ENCODE measurements at regions not wholly inside any gene's neighbourhood (a gene's known extent, or its start where the extent isn't known, plus 50 kb on each side); places are given as distances from the start of the nearest gene placed in this dataset.
"Not testable (repeated sequence)": the region's sequence is repeated elsewhere in the genome, so short reads cannot be mapped to it uniquely, and the experiment has no call there.

DNA sequence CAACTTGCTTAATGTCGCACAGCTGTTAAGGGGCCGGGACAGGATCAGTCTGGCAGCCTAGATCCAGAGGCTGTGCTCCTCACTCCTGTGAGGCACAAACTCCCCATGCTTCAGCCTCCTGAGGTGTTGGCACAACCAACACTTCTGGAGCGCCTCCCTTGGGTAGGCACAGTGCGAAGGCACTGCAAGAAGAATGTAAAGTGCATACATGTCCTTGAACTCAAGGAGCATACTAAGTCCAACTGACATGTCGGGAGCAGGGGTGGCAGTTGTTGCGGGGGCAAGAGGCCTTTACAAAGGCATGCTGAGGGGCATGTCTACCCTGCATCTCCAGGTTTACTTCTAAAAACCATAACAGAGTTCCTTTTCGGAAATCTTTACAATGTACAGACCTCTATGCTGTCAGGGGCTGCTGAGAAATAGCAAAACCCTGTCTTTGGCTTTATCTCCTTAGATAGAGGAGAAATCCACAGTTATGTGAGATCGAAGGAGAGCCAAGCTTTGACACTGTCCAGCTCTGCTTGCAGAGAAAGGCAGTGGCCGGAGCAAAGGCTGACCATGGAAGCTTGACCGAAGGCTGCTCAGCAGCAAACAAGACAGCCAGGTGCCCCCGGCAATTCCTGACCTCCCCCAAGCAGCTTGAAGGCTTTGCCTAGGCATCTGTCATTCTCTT lies 93.9 kb downstream of the CDC7 start:
- DNase-seq (no peak), ATAC-seq (no peak)
- Mint-ChIP-seq H3K36me3 (ENCODE audit: low read depth) (no peaks in the 10 kb centered on the region), H3K4me3 (no peak overlapping the region), H3K4me1 (peaks cover 22% of the 10 kb centered on the region), H3K27me3 (no peaks in the 10 kb centered on the region), H3K27ac (no peak overlapping the region)
- H3K9me3 ChIP-seq (ENCODE audit: control insufficient read depth, low read length, poor library complexity, severe bottlenecking) = no peaks in the 10 kb centered on the region

DNA sequence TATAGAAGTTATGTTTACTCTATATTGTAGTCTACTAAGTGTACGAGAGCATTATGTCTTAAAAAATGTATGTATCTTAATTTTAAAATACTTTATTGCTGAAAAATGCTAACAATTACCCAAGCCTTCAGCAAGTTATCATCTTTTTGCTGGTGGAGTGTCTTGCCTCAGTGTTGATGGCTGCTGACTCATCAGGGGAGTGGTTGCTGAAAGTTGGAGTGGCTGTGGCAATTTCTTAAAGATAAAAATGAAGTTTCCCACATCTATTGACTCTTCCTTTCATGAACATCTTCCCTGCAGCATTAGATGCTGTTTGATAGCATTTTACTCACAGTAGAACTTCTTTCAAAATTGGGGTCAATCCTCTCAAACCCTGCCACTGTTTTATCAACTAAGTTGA lies 95.8 kb downstream of the CDC7 start:
- no peaks in the 10 kb centered on the region for H3K9me3 ChIP-seq (ENCODE audit: control insufficient read depth, low read length, poor library complexity, severe bottlenecking)
- Mint-ChIP-seq H3K27me3 (no peaks in the 10 kb centered on the region), H3K4me1 (peaks cover 15% of the 10 kb centered on the region), H3K27ac (no peak overlapping the region), H3K4me3 (no peak overlapping the region), H3K36me3 (ENCODE audit: low read depth) (peaks cover 2% of the 10 kb centered on the region)
- ATAC-seq (no peak), DNase-seq (no peak)

DNA sequence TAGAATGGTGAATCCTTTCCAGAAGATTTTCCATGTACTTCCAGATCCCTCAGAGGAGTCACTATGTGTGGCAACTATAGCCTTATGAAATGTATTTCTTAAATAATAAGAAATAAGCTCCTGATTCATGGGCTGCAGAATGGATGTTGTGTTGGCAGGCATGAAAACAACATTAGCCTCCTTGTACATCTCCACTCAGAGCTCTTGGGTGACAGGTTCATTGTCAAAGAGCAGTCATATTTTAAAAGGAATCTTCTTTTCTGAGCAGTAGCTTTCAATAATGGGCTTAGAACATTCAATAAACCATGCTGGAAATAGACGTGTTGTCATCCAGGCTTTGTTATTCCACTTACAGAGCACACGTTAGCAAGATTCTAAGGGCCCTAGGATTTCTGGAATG lies 96.6 kb downstream of the CDC7 start:
- ATAC-seq (no peak), DNase-seq (no peak)
- H3K4me3 Mint-ChIP-seq = no peak overlapping the region
- H3K9me3 ChIP-seq (ENCODE audit: control insufficient read depth, low read length, poor library complexity, severe bottlenecking) = no peaks in the 10 kb centered on the region
- no peaks in the 10 kb centered on the region for H3K27me3 Mint-ChIP-seq
- H3K36me3 Mint-ChIP-seq (ENCODE audit: low read depth) = peaks cover 2% of the 10 kb centered on the region
- H3K4me1 Mint-ChIP-seq = peaks cover 9% of the 10 kb centered on the region
- H3K27ac Mint-ChIP-seq = no peak overlapping the region

DNA sequence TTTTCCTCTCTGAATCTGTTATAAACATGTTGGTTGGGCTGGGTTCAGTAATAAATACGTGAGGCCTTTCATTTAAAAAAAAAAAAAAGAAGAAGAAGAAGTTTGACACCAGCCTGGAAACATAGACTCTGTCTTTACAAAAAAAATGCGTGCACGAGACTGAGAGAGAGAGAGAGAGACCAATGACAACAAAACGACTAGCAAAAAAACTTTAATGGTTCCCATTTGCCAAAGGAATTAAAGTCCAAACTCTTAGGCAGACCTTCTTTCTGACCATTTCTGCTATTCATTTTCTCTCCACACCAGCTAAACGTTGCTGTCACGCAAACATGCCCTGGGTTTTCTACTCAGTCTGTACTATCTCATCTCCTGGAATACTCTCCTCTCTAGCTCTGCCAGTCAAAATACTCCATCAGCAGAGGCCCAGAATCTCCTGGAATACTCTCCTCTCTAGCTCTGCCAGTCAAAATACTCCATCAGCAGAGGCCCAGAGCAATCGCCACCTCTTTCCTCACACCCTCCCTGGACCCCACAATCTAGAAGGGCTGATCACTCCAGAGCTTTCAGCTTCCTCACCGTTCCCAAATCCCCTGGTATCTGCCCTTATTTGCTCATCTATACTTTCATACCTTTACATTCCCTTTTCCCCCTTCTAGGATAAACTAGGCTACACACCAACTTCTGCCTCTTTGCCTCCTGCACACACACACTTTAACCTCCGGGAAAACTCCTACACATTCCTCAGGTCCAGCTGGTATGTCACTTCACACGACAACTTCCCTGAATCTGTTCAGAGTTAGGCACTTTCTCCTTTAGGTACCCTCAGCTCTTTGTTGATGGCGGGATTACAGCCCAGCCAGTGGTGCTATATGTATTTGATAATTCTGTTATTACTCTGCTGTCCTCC lies 100.0 kb downstream of the CDC7 start:
- Mint-ChIP-seq H3K4me1 (peaks cover 8% of the 10 kb centered on the region), H3K27me3 (no peaks in the 10 kb centered on the region), H3K4me3 (no peak overlapping the region), H3K27ac (peak overlapping the region; percentile 3), H3K36me3 (ENCODE audit: low read depth) (peaks cover 2% of the 10 kb centered on the region)
- H3K9me3 ChIP-seq (ENCODE audit: control insufficient read depth, low read length, poor library complexity, severe bottlenecking) = no peaks in the 10 kb centered on the region
- ATAC-seq = no peak
- no peak for DNase-seq

DNA sequence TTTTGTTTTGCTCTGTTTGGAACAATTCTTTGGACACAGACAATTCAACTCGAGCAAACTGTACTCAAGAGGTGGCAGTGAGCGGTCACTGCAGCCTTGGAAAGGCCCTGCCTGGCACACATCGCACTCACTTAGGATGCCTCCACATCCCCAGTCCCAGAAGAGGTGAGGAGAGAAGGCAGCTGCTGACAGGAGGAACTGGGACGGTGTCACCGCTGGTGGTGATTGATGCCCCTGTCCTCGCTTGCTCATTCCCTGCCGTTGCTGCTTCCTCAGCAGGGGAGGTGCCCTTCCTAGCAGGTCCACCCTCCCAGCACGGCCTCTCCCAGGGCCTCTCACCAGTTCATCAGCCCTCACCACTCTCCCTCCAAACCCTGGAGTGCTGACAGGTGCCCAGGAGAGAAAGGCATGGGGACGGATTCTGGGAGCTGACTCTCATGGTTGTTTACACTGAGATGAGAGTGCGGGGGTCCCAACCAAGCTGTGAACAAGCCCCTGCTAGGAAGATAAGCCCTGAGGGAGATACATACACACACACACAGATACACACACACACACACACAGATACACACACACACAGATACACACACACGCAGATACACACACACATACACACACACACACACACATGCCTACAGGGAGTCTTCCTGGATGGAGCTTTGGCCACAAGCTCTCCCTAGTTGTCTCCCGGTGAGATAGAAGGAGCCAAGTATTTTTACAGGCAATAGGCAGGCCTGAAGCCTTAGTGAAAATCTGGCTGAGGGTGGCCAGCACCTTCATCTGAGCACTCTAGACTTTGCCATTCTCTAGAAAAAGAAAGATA lies 101.1 kb downstream of the CDC7 start:
- Mint-ChIP-seq H3K27ac (peak overlapping the region; percentile 3), H3K36me3 (ENCODE audit: low read depth) (peaks cover 2% of the 10 kb centered on the region), H3K27me3 (no peaks in the 10 kb centered on the region), H3K4me3 (no peak overlapping the region), H3K4me1 (peaks cover 10% of the 10 kb centered on the region)
- DNase-seq (no peak), ATAC-seq (no peak)
- H3K9me3 ChIP-seq (ENCODE audit: control insufficient read depth, low read length, poor library complexity, severe bottlenecking) = no peaks in the 10 kb centered on the region

DNA sequence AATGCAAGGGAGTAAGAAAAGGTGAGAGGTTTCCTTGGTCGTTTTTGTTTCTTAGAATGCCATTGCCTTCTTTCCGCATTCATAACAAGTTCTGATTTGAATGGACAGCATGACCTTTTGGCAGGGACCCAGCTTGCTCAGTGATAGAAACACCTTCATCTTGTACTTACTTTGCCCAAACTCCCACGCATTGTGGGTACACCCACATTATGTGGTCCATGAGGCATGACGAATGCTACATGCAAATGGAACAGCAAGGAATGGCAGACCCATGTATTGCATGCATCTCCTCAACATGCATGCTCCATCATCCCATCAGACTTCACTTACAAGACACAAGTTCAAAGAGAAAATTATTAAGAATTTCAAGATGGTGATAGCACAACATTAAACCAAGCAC lies 102.8 kb downstream of the CDC7 start:
- no peaks in the 10 kb centered on the region for H3K27me3 Mint-ChIP-seq
- H3K9me3 ChIP-seq (ENCODE audit: control insufficient read depth, low read length, poor library complexity, severe bottlenecking) = no peaks in the 10 kb centered on the region
- H3K4me1 Mint-ChIP-seq = peaks cover 6% of the 10 kb centered on the region
- no peak overlapping the region for H3K4me3 Mint-ChIP-seq
- ATAC-seq = no peak
- no peak for DNase-seq
- no peak overlapping the region for H3K27ac Mint-ChIP-seq
- peaks cover 2% of the 10 kb centered on the region for H3K36me3 Mint-ChIP-seq (ENCODE audit: low read depth)

DNA sequence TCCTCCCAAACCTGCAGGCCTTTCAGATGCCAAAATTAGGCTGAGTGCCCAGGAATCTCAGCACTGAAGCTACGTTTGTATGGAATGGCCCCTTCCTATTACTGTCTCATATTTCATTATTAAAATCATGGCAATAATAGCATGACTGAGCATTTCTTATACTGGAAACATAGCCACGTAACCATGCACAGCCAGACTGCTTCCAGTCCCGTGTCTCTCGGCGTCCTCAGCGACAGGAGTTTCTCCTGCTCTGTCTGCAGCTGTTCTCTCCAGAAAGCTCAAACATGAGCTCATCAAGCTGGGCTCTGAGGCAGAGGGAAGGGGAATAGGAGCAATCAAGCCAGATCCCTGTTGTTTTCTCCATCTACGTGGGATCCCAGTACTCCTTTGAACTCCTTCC lies 104.0 kb downstream of the CDC7 start:
- DNase-seq (no peak), ATAC-seq (no peak)
- Mint-ChIP-seq H3K4me3 (no peak overlapping the region), H3K27ac (no peak overlapping the region), H3K36me3 (ENCODE audit: low read depth) (peaks cover 2% of the 10 kb centered on the region), H3K27me3 (no peaks in the 10 kb centered on the region), H3K4me1 (peaks cover 6% of the 10 kb centered on the region)
- no peaks in the 10 kb centered on the region for H3K9me3 ChIP-seq (ENCODE audit: control insufficient read depth, low read length, poor library complexity, severe bottlenecking)

DNA sequence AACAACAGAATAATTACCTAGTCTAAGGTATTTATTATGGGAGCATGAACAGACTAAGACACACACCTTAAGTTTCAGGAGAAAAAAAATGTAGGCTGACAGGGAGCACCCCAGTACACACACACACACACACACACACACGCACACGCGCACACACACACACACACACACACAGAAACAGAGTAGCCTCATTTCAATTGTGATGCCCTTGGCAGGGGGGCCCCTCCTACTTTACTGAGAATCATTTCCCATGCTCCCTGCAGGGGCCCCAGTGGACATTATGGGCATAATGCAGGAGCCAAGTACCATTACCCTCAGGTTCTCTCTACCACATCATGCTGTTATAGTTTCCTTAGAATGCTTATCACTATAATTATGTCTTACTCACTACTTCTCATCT lies 104.9 kb downstream of the CDC7 start:
- no peaks in the 10 kb centered on the region for H3K9me3 ChIP-seq (ENCODE audit: control insufficient read depth, low read length, poor library complexity, severe bottlenecking)
- DNase-seq (no peak), ATAC-seq (no peak)
- Mint-ChIP-seq H3K4me3 (no peak overlapping the region), H3K27ac (no peak overlapping the region), H3K27me3 (no peaks in the 10 kb centered on the region), H3K36me3 (ENCODE audit: low read depth) (peaks cover 2% of the 10 kb centered on the region), H3K4me1 (peaks cover 6% of the 10 kb centered on the region)

DNA sequence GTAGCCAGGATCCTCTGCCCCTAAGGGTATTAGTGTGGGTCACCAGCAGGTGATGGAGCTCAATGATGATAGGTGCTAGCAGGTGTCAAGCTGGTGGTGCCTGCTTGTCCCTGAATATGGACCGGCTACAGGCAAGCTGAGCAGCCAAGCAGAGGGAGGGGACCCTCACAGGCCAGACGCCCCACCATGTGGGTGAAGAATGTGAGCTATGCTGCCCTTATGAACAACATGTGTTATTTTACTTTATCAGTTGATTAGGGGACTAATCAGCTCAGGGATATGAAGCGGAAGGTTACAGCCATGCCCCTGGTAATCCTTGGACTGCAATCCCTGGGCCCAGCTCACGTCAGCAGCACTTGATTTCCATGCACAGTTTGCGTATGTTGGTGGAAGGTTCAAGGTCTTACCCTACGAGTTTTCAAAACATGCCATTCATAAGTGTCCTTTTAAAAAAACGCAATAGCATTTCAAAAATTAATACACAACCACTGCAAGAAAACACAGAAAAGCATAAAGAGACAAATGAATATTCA lies 106.0 kb downstream of the CDC7 start:
- ATAC-seq (no peak), DNase-seq (no peak)
- Mint-ChIP-seq H3K27ac (no peak overlapping the region), H3K4me1 (peaks cover 6% of the 10 kb centered on the region), H3K36me3 (ENCODE audit: low read depth) (no peaks in the 10 kb centered on the region), H3K27me3 (no peaks in the 10 kb centered on the region), H3K4me3 (no peak overlapping the region)
- H3K9me3 ChIP-seq (ENCODE audit: control insufficient read depth, low read length, poor library complexity, severe bottlenecking) = no peaks in the 10 kb centered on the region

DNA sequence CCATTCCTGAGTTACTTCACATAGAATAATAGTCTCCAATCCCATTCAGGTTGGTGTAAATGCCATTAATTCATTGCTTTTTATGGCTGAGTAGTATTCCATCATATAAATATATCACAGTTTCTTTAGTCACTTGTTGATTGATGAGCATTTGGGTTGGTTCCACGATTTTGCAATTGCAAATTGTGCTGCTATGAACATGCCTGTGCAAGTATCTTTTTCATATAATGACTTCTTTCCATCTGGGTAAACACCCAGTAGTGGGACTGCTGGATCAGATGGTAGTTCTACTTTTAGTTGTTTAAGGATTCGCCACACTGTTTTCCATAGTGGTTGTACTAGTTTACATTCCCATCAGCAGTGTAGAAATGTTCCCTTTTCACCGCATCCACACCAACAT lies 107.0 kb downstream of the CDC7 start:
- not testable (repeated sequence) for H3K9me3 ChIP-seq (ENCODE audit: control insufficient read depth, low read length, poor library complexity, severe bottlenecking); H3K4me1 Mint-ChIP-seq; H3K4me3 Mint-ChIP-seq; H3K27ac Mint-ChIP-seq; H3K27me3 Mint-ChIP-seq; DNase-seq; H3K36me3 Mint-ChIP-seq (ENCODE audit: low read depth); ATAC-seq

DNA sequence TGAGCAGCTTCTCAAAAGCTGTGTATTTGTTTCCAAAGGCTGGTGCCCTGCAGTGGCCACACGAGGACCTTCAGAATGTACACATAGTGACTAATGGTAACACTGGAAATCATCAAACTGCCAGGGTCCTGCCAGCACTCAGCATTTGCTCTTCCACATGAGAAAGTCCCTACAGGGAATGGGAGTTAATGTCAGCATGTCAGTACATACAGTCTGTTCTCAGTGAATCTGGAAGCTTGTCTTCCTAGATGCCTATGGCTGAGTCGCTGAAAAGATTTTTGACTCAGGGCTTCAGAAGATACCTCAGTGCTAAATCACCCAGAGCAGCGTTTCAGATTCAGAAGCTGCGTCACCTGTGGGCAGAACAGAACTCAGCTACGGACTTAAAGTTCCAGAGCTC lies 108.2 kb downstream of the CDC7 start:
- H3K4me3 Mint-ChIP-seq = no peak overlapping the region
- DNase-seq (no peak), ATAC-seq (no peak)
- peaks cover 6% of the 10 kb centered on the region for H3K4me1 Mint-ChIP-seq
- no peak overlapping the region for H3K27ac Mint-ChIP-seq
- H3K36me3 Mint-ChIP-seq (ENCODE audit: low read depth) = no peaks in the 10 kb centered on the region
- H3K27me3 Mint-ChIP-seq = no peaks in the 10 kb centered on the region
- H3K9me3 ChIP-seq (ENCODE audit: control insufficient read depth, low read length, poor library complexity, severe bottlenecking) = no peaks in the 10 kb centered on the region

DNA sequence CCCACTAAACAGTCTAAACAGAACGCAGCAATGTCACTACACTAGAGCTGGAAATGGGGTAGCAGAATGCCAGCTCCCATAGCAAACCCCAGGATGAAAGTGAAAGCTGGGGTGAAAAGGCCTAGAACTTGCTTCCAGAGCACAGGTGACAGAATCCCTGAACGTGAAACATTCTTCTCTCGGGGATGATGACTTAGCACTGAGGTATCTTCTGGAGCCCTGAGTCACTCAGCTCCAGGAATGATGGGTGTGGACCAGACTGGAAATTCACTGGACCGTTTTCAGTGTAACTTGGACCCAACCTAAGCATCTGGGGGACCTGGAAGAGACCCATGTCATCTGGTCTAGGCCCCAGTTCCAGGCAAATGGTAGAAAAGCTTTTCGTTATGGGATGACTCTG lies 108.9 kb downstream of the CDC7 start:
- H3K9me3 ChIP-seq (ENCODE audit: control insufficient read depth, low read length, poor library complexity, severe bottlenecking) = no peaks in the 10 kb centered on the region
- no peak for DNase-seq
- Mint-ChIP-seq H3K27me3 (no peaks in the 10 kb centered on the region), H3K4me1 (peaks cover 6% of the 10 kb centered on the region), H3K4me3 (no peak overlapping the region), H3K36me3 (ENCODE audit: low read depth) (no peaks in the 10 kb centered on the region), H3K27ac (no peak overlapping the region)
- no peak for ATAC-seq

DNA sequence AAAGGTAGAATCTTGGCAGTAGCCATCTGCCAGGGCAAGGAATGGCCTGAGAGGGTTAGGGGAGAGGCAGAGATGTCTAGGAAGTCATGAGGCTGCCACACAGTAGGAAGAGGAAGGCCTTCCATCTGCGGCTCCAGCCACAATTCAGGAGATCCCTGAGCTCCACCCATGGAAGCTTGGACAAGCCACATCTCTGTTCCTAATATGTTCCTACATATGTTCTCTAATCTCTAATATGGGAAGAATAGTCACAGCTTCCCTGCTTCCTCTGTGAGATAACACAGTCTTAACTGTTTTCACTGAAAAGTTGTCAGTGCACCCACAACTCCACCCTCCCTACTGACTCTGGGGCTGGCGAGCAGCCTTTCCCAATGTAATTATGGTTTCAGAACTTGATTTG lies 109.5 kb downstream of the CDC7 start:
- Mint-ChIP-seq H3K4me1 (peaks cover 5% of the 10 kb centered on the region), H3K27ac (no peak overlapping the region), H3K36me3 (ENCODE audit: low read depth) (no peaks in the 10 kb centered on the region), H3K27me3 (no peaks in the 10 kb centered on the region), H3K4me3 (no peak overlapping the region)
- H3K9me3 ChIP-seq (ENCODE audit: control insufficient read depth, low read length, poor library complexity, severe bottlenecking) = no peaks in the 10 kb centered on the region
- ATAC-seq (no peak), DNase-seq (no peak)
